A673 (cell line): ENCODE measurements at regions not wholly inside any gene's neighbourhood (a gene's known extent, or its start where the extent isn't known, plus 50 kb on each side); places are given as distances from the start of the nearest gene placed in this dataset.

Source experiments
- BruUV-seq: library from RNA; stranded (reverse); fragments of 400-500 nt; replicated peaks from 2 replicates; lab custom pipeline; 2021; lab: Mats Ljungman, UMichigan
- CTCF ChIA-PET: fragments of 300-600 bp; sonication (Branson Sonifier 250); formaldehyde crosslinking; loops from one replicate; lab custom pipeline; 2022; ENCODE audit warnings: antibody characterized with exemption; lab: Charles Lee
- POLR2A ChIA-PET: fragments of 300-600 bp; sonication (Branson Sonifier 250); formaldehyde crosslinking; loops from one replicate; lab custom pipeline; 2022; ENCODE audit warnings: antibody characterized with exemption; ENCODE audit not compliant: low non-redundant PET; lab: Charles Lee
- DNase-seq: peaks from one replicate; pipeline ENCODE4 v3.0.0-alpha.2; 2015; ENCODE audit warnings: low spot score
- H3K27ac ChIP-seq: fragments of 200-600 bp; sonication (generic); 2 replicates; pipeline ENCODE4 v1.5.1; 2016; ENCODE audit warnings: mixed run types, low read depth, mild to moderate bottlenecking, mixed read lengths, antibody characterized with exemption, low read length; ENCODE audit not compliant: poor library complexity, severe bottlenecking
- H3K27me3 ChIP-seq: fragments of 200-600 bp; sonication (generic); replicated peaks from 2 replicates; pipeline ENCODE4 v1.6.1; 2017; ENCODE audit warnings: mixed run types, low read depth, mild to moderate bottlenecking, mixed read lengths, antibody characterized with exemption, low read length; ENCODE audit not compliant: insufficient read depth, poor library complexity
- H3K36me3 ChIP-seq: fragments of 200-600 bp; sonication (generic); 2 replicates; pipeline ENCODE4 v1.6.1; 2016; ENCODE audit warnings: mixed run types, mild to moderate bottlenecking, mixed read lengths, antibody characterized with exemption, low read length; ENCODE audit not compliant: insufficient read depth, poor library complexity, severe bottlenecking
- H3K4me1 ChIP-seq: fragments of 200-600 bp; sonication (generic); 2 replicates; pipeline ENCODE4 v1.6.1; 2017; ENCODE audit warnings: mixed run types, mild to moderate bottlenecking, mixed read lengths, antibody characterized with exemption, low read length; ENCODE audit not compliant: insufficient read depth, poor library complexity, severe bottlenecking
- H3K4me3 ChIP-seq: fragments of 200-600 bp; sonication (generic); 2 replicates; pipeline ENCODE4 v1.5.1; 2016; ENCODE audit warnings: low read depth, mixed run types, mild to moderate bottlenecking, mixed read lengths, low read length; ENCODE audit not compliant: poor library complexity, severe bottlenecking
- H3K9me3 ChIP-seq: fragments of 200-600 bp; sonication (generic); 2 replicates; pipeline ENCODE4 v1.6.1; 2016; ENCODE audit warnings: mixed run types, low read depth, mild to moderate bottlenecking, mixed read lengths, antibody characterized with exemption, low read length; ENCODE audit not compliant: poor library complexity, severe bottlenecking
- EZH2 ChIP-seq: fragments of 200-600 bp; sonication (generic); IDR thresholded peaks from 2 replicates; pipeline ENCODE4 v1.6.1; 2017; ENCODE audit warnings: borderline replicate concordance, low read depth, mild to moderate bottlenecking, mixed read lengths, antibody characterized with exemption, low read length; ENCODE audit not compliant: poor library complexity, severe bottlenecking
- intact Hi-C: fragments of 100-400 bp; cut with micrococcal nuclease; formaldehyde crosslinking; loops from one replicate; pipeline ENCODE4 v1.10.0; 2022; ENCODE audit not compliant: unreplicated experiment
- TF ChIP-seq, protein P1 (sequence below): fragments of 300-800, 200-600 bp; sonication (generic); conservative IDR thresholded peaks from 2 replicates; pipeline ENCODE4 v1.5.1; 2017; ENCODE audit warnings: low read depth, mild to moderate bottlenecking, antibody characterized with exemption, low read length, moderate library complexity, mixed read lengths

DNA sequence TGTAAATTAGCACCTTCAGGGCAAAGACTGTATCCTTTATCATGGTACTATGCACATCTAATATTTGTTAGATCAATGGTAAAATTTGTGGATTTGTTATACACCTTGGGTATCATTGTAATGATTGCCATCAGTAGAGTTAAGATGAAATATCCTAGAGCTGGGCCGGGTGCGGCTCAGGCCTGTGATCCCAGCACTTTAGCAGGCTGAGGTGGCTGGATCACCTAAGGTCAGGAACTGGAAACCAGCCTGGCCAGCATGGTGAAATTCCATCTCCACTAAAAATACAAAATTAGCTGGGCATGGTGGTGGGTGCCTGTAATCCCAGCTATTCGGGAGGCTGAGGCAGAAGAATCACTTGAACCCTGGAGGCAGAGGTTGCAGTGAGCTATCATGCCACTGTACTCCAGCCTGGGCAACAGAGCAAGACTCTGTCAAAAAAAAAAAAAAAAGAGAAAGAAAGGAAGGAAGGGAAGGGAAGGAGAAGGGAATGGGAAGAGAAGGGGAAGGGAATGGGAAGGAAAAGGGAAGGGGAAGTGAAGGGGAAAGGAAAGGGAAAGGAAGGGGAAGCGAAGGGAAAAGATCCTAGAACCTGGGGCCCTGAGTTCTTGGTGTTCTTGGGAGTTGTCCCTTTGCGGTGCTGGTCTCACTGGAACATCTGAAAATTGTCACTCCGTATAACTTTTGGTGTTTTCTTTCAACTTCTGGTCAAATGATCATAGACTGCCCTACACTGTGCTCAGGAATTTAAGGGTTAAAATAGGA, 71.1 kb upstream of the NEUROD1 start:
- H3K9me3 ChIP-seq, result peaks cover 12% of the 10 kb centered on the region
- TF ChIP-seq, protein P1, sequence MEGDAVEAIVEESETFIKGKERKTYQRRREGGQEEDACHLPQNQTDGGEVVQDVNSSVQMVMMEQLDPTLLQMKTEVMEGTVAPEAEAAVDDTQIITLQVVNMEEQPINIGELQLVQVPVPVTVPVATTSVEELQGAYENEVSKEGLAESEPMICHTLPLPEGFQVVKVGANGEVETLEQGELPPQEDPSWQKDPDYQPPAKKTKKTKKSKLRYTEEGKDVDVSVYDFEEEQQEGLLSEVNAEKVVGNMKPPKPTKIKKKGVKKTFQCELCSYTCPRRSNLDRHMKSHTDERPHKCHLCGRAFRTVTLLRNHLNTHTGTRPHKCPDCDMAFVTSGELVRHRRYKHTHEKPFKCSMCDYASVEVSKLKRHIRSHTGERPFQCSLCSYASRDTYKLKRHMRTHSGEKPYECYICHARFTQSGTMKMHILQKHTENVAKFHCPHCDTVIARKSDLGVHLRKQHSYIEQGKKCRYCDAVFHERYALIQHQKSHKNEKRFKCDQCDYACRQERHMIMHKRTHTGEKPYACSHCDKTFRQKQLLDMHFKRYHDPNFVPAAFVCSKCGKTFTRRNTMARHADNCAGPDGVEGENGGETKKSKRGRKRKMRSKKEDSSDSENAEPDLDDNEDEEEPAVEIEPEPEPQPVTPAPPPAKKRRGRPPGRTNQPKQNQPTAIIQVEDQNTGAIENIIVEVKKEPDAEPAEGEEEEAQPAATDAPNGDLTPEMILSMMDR, result no peak
- no peak for TF ChIP-seq EZH2
- BruUV-seq, result no TSS peak
- intact Hi-C loops, result no loop called here
- no peak for DNase-seq
- H3K27me3 ChIP-seq, result no peaks in the 10 kb centered on the region
- CTCF ChIA-PET, result no interaction called here
- H3K4me1 ChIP-seq, result peaks cover 33% of the 10 kb centered on the region
- POLR2A ChIA-PET, result no interaction called here
- no peak overlapping the region for H3K27ac ChIP-seq
- H3K36me3 ChIP-seq, result no peaks in the 10 kb centered on the region
- no peak overlapping the region for H3K4me3 ChIP-seq

DNA sequence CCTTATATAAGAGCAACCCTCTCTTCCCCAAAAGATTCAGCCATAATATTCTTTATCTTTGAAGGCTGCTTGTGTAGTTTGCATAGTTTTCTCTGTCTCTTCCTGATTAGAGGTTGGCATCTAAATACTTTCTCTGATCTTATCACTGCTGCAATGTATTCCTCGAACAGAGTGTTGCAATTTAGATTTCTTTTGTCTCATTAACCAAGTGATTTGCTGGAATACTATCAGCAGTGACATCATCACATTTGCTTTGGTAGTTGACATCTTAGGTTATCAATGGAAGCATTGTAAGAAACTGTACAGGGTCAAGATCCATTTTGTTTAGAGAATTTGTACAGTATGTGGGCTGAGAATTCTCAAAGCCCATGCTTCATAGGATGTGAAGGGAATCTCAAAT, 72.0 kb upstream of the NEUROD1 start:
- Histone ChIP-seq H3K4me1 (peaks cover 33% of the 10 kb centered on the region), H3K4me3 (no peak overlapping the region), H3K27ac (no peak overlapping the region), H3K9me3 (peaks cover 6% of the 10 kb centered on the region), H3K36me3 (no peaks in the 10 kb centered on the region), H3K27me3 (no peaks in the 10 kb centered on the region)
- DNase-seq, result no peak
- intact Hi-C loops, result no loop called here
- no peak for TF ChIP-seq EZH2
- TF ChIP-seq, protein P1, result no peak
- ChIA-PET CTCF (no interaction called here), POLR2A (no interaction called here)
- no TSS peak for BruUV-seq

DNA sequence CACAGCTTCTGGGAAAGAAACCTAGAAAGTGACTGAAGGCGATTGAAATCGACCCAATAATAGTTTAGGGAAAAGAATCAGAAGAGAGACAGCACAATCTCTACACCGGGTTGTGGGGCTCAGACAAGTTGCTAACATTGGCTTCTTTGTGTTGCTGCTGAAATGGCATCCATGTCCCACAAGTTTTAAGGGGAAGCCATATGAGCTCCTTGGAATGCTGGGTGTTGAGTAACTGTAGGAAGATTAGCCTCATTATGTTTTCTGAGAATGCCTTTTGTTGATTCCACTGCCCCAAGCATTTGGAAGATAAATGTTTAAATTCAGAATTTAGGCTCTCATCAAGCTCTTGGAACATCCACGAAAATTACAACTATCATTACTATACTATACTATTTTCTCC, 73.4 kb upstream of the NEUROD1 start:
- peak overlapping the region; percentile 59 for H3K27ac ChIP-seq
- intact Hi-C loops, result no loop called here
- ChIA-PET CTCF (no interaction called here), POLR2A (no interaction called here)
- no peaks in the 10 kb centered on the region for H3K27me3 ChIP-seq
- peaks cover 33% of the 10 kb centered on the region for H3K4me1 ChIP-seq
- no TSS peak for BruUV-seq
- no peak for TF ChIP-seq EZH2
- TF ChIP-seq, protein P1, result no peak
- DNase-seq, result no peak
- no peaks in the 10 kb centered on the region for H3K36me3 ChIP-seq
- no peaks in the 10 kb centered on the region for H3K9me3 ChIP-seq
- H3K4me3 ChIP-seq, result no peak overlapping the region
